GM12891 (cell line): ENCODE measurements at regions not wholly inside any gene's neighbourhood (a gene's known extent, or its start where the extent isn't known, plus 50 kb on each side); places are given as distances from the start of the nearest gene placed in this dataset.

ENCODE experiments used
- POLR2A ChIP-seq: IDR thresholded peaks from 2 replicates; pipeline ENCODE4 v1.6.1; 2011; ENCODE audit warnings: low read depth, low read length, control low read depth
- POLR2AphosphoS5 ChIP-seq: IDR thresholded peaks from 2 replicates; pipeline ENCODE4 v1.6.1; 2011; ENCODE audit warnings: low read depth, low read length, control low read depth

DNA sequence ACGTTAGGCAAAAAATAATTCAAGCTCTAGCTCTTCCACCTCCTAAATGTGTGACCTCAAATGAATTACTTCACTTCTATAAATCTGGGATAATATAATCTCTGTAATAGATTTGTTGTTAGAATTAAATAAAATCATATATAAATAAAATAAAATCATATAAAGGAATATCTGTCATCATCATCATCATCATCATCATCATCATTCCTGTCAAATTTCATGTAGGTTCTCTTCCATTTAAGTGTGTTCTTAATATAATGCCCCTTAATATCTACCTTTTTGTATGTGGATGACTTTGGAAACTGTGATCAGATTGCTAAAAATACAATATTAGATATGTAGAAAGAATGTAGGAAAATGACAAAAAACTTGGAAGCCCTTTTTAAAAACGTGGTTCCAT lies 621.0 kb downstream of the ADGRL2 start:
- TF ChIP-seq POLR2AphosphoS5 (no peak), POLR2A (no peak)
